GM12891 (cell line): ENCODE measurements at regions not wholly inside any gene's neighbourhood (a gene's known extent, or its start where the extent isn't known, plus 50 kb on each side); places are given as distances from the start of the nearest gene placed in this dataset.

Experiments used
- PAX5 ChIP-seq: IDR thresholded peaks from 2 replicates; pipeline ENCODE4 v1.6.1; 2011; ENCODE audit warnings: low read length, moderate library complexity, mild to moderate bottlenecking; ENCODE audit not compliant: insufficient read depth, severe bottlenecking
- POLR2A ChIP-seq: IDR thresholded peaks from 2 replicates; pipeline ENCODE4 v1.6.1; 2011; ENCODE audit warnings: low read depth, low read length, control low read depth
- POLR2AphosphoS5 ChIP-seq: IDR thresholded peaks from 2 replicates; pipeline ENCODE4 v1.6.1; 2011; ENCODE audit warnings: low read depth, low read length, control low read depth
- SPI1 ChIP-seq: IDR thresholded peaks from 2 replicates; pipeline ENCODE4 v1.6.1; 2011; ENCODE audit warnings: low read depth, low read length, control low read depth
- TAF1 ChIP-seq: IDR thresholded peaks from 2 replicates; pipeline ENCODE4 v1.6.1; 2011; ENCODE audit warnings: low read depth, low read length, control low read depth

- TF ChIP-seq TAF1 = no peak
- no peak for TF ChIP-seq POLR2A
- no peak for TF ChIP-seq POLR2AphosphoS5
- TF ChIP-seq SPI1 = no peak
- TF ChIP-seq PAX5 = no peak
Measured at GRCh38 chr11:91433284-91434010, 791.2 kb upstream of the FAT3 start.
